Inflammatory macrophage treated with lipopolysaccharide for 1 hour (primary cell): ENCODE measurements at regions not wholly inside any gene's neighbourhood (a gene's known extent, or its start where the extent isn't known, plus 50 kb on each side); places are given as distances from the start of the nearest gene placed in this dataset.
A peak's percentile ranks its signal among the peaks of the same experiment; 100 is the strongest.

Experiments used
- DNase-seq, 2 donors: peaks; one replicate each; pipeline ENCODE4 v3.0.0-alpha.2; 2020 to 2022

DNA sequence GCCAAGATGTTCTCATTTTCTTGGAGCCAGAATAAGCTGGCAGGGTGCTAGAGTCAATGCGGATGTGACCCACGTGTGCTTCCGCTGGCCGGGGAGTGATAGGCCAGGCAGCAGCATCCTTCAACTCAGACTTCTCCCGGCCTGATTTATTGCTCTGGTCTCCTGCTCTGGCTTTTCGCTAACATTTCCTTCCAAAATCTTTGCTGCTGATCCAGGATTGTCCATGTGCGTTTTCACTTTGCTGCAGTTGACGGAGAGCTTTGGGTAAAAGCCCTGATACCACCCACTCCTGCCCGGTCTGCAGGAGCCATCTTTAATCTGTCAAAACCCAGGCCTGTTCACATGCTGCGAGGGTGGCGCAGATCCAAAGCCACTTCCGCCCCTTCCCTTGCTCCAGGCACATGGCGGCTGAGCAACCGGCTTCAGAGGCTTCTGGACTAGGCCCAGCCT, 106.8 kb downstream of the CYP26A1 start:
- DNase-seq, result no peak

DNA sequence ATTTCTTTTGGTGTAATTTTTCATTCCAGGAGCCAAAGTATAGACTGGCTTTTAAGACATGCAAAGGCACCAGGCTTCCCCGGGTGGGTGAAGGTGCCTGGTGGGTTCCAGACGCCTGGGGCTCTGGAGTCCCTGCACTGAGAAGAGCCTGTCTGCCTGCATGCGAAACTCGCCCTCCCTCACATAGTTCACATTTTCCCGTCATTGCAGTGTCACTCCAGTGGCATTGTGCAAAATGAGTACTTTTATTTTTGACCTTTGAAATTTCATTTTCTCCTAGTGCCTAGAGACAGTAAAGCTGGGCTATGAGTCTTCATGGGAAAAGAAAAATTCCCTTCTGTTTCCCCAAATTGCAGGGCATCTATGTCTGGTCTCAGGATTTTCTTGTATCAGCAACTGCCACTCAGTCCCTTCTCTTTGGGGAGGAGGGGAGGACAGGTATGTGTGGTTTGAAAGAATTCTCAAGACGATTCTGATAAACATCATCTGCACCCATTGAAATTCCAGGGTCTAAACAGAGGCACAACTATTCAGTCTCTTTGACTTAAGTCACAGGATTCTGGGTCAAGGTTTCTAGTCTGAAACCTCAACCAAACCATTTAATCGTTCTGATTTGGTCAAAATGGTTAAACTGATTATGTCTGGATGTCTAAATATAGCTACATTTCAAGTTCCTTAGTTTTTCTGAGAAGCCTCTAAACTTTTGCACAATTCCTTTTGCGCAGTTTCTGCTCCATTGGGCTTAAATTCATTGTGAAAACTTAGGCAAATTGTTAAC, 107.8 kb downstream of the CYP26A1 start:
- DNase-seq, result peak; percentile 55 to 59

DNA sequence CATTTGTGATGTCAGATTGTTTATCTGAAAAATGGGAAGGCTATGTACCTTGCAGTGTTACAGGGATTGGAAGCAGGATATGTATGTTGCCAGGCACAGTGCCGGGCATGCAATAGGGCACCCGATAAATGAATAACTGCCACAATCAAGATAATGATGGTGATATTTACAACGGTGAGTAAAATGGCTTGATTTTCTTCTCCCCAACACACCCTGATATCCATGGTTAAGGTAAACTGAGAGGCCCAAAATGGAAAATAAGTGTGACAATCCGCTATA, 108.3 kb downstream of the CYP26A1 start:
- no peak for DNase-seq

DNA sequence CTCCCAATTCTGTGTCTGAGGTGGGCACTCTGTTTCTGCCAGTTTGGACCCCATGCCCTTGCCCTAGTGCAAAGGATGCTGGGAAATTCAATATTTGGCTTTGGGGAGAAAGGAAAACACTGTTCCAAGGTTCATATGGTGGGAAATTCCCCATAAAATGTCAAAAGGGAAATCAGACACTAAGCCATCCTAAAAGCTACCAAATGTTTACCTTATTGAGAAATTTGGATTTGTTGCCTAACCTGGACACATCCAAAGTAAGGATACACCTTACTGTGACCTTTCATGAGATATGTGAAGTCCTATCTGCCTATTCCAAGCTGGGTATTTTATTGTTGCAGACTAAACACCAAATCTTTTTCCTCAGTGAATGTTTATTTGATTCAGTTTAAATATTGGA, 109.1 kb downstream of the CYP26A1 start:
- DNase-seq, result no peak

DNA sequence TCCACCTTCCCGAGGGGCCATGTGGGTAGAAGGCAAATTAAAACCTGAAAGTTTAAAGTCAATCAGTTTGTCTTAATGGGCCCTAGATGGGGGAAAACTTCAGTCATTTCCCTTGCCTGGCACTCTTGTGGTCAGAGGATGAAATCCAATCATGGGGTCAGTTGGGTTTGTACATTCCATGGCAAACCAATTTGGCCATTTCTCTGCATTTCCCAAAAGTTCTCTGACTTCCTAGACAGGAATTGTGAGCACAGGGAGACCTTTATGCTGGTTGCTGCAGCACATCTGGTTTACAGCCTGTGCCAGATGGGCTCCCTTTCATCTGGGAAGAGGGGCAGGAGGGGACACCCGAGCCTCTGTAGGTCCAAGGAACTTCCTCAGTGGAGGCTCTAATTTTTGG, 113.0 kb downstream of the CYP26A1 start:
- DNase-seq, result no peak

DNA sequence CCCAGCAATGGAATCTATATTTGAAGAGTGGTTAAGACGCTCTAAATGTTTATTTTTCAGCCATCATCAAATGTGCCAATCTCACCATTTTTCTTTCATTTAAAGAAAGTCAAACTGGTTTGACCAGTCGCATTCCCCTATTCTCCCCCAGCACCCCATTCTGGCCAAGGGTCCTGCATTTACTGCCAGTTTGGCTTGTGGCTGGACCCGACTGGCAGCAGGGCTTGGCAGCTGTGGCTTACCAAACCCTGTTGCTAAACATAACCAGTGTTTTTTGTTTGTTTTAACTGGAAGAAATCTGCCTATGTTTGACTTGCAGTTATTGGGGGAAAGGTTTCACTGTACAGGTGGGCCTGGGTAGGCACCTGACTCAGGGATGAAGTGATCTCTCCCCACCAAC, 116.3 kb downstream of the CYP26A1 start:
- DNase-seq, result no peak

DNA sequence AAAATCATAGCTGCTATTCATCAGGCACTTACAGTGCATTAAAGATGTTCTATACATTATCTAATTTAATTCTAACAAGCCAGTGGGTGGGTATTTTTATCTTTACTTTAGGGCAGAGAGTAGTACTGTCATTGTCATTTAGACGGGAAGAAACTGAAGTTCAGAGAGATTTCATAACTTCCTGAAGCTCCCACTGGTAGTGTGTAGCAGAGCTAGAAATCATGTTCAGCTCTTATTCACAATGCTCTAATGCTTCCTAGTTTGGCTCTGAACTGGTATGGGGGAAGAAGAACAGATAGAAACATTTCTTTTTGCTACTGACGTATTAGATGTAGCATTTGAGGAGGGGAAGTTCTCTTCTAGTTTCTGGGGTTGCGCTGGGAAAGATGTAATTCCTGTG, 116.7 kb downstream of the CYP26A1 start:
- peak; percentile 74 to 84 for DNase-seq

DNA sequence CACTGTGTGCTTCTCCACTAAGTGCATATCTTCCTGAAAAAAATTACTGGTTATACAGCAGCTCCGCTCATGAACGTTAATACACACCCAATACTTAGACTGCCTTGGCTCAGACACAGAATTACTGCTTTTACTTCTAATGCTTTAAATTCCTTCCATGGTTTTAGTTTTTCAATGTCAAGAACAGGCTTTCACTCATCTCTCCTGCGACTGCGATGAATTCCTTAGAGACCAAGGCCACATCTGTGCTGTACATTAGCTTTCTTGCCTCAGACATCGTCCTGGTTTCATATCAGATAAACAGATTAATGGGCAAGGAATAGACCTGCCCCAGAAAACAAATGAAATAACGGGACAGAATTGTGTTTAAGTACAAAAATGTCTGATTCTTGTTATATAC, 120.2 kb downstream of the CYP26A1 start:
- DNase-seq, result no peak

DNA sequence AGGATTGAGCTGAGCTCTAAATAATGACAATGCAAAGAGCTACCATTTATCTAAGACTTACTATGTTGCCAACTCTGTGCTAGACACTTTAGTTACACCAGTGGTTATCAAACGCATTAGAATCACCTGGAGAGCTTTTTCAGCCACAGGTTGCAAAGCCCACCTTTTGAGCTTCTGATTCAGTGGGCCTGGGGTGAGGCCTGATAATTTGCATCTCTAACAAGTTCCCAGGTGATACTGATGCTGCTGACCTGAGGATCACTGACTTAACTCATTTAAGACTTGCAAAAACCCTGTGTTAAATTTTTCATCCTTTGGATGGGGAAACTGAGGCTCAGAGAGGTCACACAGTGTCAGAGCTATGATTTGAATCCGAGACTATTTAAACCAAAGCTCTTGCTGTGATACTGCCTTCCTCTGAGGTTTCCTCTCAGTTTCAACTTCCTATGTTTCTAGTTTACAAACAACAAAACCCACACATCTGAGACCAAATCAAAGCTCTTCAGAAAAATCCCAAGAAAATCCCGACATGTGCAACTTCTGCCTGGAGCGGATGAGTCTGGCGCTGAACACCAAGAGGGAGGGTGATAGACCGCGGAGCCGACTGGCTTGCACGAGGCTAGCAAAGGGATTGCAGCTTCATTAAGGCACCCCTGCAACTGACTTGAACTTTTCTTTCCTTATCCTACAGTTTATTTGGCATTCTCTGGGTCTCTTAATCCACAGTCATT, 124.9 kb downstream of the CYP26A1 start:
- peak; percentile 93 to 97 for DNase-seq

DNA sequence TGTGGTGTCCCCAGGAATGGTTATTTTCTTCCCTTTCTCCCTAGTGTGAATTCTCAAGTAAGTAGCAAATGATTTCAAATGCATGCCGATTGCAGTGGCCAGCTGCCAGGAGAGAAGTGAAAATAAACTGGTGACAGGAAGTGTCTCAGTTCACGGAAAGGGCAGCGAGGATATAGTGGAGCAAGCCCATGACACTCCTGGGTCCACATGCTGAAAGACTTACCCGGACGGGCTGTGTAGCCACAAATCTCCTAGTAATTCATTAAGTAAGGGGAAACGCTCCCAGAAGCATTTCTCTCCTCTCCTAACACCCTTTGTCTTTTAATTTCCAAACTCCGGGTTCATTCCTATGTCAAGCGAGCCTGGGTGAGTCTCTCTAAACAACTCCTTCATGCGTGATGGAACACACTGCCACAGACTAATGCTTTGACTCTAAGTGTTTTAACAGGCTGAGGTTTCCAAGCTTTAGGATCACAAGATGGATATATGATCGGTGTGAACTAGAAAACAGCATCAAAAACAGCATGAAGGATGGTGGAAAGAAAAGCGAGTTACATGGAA, 125.6 kb downstream of the CYP26A1 start:
- peak; percentile 84 for DNase-seq

DNA sequence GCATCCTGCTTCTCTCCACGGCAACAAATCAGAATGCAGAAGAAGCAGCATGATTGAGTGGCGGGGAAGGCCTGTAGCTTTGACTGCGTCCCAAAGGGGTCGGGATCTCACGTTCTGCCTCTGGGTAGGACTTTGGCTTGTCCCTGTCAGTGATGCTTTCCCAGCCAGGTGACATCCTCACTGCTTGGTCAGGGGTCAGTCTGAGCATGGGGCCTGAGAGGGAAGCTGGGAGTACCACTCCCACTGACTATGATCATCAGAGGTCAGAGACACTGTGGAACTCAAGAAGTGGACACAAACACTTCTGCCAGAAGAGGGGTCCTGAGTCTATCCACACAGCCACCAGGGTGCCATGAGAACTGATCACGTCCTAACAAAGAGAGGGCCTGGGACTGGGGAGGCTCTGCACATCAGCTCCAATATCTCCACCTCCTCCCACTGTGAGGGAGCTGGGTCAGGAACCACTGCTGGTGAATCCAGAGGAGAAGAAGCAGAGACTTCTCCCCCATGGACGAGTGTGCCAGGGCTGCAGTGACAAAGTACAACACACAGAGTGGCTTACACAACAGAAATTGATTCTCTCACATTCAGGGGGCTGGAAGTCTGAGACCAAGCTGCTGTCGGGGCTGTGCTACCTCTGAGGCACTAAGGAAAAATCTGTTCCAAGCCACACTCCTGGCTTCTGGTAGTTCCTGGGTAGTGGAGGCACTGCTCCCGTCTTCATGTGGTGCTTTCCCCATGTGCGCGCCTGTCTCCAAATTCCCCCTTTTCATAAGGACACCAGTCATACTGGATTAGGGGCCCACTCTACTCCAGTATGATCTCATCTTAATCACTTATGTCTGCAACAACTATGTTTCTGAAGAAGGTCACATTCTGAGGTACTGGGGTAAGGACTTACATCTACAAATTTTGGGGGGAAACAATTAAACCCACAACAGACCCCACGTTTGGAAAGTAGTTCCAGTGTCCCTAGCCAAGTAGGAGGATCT, 131.1 kb downstream of the CYP26A1 start:
- peak in 1 of 2 donors; percentile 18 for DNase-seq

DNA sequence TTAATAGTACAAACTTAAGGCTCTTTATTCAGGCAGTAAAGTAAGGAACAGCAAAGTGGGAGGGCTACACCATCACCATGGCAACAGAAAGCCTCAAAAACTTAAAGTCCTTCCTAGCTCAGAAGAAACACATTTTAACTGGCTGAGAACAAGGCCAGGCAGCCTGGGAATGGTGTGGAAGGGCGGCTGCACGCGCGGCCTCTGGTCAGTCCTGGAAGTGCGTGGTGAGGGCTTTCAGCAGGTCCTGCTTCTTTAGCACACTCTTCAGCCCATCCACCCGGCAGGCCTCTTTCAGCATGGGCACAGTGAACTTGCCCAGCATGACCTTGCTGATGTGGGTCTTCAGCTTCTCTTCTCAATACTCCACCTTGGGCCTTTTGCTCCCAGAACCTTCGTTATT, 133.0 kb downstream of the CYP26A1 start:
- no peak for DNase-seq

DNA sequence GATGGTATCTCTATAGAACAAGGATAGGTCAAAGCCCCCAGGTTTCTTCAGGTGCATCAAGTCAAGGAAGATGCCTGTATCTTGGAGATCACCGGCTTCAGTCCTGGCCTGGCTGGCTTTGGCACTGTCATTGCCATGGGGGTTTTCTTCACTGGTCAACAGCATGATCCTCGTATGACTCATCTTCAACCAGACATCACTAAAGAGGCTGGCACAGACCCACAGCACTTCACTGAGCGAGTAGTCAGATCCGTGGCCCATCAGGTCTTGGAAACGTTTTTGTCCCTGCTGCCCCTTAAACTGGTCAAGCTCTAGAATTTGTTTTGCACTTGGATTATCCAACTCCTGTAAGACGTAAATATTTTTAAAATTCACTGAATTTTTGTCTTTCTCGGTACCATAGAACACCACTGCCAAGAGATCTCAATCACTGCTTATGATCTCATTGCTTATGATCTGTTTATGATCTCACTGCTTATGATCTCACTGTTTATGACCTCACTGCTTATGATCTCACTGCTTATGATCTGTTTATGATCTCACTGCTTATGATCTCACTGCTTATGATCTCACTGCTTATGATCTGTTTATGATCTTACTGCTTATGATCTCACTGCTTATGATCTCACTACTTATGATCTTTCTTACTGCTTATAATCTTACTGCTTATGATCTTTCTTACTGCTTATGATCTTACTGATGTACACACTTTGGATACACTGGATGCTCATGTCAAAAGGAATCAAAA, 135.2 kb downstream of the CYP26A1 start:
- peak; percentile 49 to 65 for DNase-seq

DNA sequence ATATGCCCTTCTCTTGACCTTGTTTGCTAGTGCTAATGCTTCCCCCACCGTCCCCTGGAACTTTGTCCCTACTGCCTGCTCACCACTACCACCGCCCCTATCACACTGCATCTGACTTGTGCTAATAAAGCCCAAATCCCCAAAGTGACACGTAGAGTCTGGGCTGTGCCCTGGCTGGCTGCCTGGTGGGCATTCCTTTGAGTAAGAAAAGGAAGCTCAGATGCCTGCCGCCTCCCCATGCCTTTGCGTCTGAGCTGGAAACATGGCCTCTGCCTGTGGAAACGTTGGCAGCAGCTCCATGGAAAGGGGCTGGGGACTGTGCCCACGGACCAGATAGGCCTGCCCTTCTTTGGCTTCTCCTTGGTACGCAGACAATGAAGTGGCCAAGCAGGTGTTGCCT, 138.3 kb downstream of the CYP26A1 start:
- no peak for DNase-seq

DNA sequence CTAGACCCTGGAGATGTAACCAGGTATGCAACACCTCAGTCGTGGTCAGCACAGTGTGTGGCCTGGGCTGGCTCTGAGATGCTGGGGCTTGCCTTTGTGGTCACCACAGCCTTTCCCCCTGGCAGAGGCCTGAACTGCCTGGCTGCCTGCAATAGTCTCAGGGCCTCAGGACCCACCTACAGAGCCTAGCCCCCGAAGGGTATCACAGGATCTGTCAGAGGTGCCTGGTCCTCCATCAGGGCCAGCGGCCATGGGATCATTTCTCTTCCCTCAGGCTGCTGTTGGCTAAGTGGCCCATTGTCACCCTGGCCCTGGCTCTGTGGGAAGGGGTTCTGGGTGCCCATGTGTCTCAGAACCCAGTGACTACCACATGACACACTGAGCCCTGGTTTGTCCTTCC, 141.6 kb downstream of the CYP26A1 start:
- no peak for DNase-seq

DNA sequence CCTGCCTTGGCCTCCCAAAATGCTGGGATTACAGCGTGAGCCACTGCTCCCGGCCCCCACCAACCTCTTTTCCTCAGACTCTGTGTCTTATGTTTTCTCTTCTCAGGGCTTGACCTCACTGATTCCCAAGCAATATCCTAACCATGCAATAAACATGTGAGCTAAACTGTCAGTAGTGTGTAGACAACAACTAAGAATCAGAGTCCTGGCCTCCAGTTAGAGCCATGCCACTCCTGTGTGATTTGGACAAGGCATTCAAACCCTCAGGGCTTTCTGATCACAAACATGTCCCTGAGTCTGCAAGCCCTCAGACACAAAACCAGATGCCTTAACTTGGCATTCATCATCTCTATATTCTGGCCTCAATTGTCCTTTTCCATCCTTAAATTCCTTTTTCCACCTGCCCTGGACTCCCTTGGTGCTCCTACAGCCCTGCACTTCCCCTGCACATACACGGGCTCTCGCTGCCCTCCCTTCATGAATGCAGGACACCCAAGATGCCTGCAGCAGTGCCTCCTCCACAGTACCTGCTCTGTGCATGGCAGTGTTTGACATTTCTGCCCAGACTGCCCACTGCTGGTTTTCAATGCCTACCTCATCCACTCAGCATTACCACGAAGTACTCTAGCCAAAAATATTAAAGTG, 142.8 kb downstream of the CYP26A1 start:
- no peak for DNase-seq

DNA sequence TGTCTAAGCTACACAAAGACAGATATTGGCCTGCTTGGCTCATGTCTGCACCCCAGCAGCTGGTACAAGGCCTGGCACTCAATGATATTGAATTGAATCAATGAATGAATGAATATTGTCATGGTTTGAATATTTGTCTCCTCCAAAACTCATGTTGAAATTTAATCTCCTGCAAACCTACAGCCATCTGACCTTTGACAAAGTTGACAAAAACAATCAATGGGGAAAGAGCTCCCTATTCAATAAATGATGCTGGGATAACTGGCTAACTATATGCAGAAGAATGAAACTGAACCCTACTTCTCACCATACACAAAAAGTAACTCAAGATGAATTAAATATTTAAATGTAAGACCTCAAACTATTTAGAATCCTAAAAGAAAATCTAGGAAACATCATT, 144.7 kb downstream of the CYP26A1 start:
- DNase-seq, result no peak

DNA sequence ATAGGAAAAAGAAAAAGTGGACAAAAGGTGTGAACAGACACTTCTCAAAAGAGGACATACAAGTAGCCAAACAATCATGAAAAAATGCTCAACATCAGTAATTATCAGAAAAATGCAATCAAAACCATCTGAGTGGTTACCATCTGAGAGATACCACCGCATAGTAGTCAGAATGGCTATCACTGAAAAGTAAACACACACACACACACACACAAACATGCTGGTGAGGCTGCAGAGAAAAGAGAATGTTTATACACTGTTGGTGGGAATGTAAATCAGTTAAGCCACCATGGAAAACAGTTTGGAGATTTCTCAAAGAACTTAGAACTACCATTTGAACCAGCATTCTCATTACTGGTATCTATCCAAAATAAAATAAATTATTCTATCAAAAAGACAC, 145.7 kb downstream of the CYP26A1 start:
- DNase-seq, result no peak

DNA sequence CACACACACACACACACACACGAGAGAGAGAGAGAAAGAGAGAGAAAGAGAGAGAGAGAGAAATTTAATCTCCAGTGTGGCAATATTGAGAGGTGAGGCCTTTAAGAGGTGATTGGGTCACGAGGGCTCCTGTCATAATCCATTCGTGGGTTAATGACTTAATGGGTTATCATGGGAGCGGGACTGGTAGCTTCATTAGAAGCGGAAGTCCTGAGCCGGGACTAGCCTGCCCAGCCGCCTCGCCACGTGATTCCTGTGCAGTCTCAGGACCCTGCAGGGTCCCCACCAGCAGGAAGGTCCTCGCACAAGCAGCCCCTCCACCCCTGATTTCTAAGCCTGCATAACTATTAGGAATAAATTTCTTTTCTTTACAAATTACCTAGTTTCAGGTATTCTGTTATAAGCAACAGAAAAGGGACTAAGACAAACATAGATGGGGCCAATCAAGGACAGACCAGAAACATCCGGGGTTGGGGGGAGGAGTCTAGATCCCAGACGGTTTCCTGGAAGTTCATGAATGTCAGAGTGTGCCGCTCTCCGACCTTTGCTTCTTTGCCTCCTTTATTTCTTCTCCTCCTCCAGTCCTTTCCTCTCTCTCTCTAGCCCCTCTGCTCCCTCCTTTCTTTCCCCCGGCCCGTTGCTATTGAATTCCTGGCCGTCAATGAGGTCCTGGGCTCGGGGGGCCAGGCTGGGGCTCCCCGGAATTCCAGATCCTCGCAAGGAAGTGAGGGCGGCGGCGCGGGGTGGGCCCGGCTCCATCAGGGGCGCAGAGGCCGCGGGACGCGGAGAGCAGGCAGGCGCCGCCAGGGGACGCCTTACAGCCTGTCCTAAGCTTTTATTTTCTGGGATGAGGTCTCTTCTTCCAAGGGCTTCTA, 146.8 kb downstream of the CYP26A1 start:
- DNase-seq, result no peak

DNA sequence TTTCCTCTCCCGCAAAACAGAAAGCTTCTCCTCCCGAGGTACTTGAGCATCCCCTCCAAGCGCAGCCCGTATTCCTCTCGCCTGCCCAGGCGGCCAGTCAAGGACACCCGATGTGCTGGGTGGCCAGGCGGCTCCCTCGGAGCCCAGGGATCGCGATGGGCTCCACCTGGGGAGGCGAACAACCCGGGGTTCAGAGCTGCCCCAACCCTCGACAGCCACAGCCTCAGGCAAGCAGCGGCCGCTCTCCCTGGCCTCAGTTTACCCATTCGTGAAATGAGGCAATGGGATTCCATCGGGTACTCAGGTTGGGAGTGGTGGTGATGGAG, 147.4 kb downstream of the CYP26A1 start:
- DNase-seq, result no peak

DNA sequence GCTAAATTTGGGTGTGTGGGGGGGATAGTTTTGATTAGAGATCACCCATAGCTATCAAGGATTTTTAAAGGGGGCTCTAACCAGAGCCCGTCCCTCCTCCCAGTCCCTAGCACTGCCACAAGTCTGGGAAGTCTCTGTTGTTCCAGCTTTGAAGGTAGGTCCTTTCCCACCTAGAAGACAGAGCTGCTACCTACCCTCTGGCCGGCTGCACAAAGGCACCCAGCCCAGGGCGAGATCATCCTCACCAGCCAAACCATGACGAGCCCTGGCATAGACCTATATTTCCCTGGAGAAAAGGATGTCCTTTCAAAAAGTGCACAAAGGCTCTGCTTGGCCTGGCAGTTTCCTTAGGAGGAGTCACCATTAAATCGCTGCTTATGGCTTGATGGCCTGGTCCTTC, 147.8 kb downstream of the CYP26A1 start:
- no peak for DNase-seq
